ENCODE measurements at regions not wholly inside any gene's neighbourhood (a gene's known extent, or its start where the extent isn't known, plus 50 kb on each side); places are given as distances from the start of the nearest gene placed in this dataset.

DNA sequence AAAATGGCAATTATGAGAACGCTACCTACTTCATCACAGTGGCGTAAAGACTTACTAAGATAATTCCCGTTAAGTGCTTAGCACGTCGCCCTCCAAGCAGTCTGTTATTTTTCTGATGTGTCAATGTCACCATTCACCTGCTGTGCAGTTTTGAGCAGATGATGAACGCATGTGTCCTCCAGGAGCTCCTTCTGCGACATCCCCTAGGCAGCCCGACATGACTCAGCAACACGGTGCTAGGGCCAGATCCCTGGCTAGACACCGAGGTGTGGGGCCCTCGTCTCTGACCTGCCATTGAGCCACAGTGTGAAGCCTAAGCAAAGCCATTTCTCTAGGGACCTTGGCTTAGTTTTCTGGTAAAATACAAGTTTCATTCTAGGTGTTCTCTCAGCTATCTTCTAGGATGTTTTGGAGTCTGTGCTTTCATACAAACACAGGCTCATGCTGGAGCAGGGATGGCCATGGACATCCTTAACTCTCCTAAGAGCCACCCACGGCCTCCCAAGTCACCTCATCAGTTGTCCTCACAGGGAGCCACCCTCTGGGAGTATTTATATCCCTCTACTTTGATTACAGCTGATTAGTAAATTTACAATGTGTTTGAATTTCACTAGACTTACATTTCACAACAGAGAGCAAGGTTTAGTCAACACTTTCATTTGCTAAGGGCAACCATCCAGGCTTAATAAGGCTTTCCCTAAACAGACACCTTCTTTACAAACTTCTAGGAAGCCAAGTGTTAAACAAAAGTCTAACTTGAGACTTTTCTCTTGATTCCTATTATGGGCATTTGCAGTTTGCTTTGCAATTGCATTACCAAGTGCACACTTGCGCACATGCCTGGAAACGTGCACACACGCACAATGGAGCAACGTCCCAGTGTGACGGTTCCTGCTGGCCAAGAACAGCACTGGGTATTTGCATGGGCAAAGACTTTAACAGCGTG lies 376.8 kb upstream of the ID2 start:
- H3K36me3 ChIP-seq (ENCODE audit: low read depth), result no peaks in the 10 kb centered on the region
- no peaks in the 10 kb centered on the region for H3K9me3 ChIP-seq
- H3K4me3 ChIP-seq, result no peak overlapping the region
- ATAC-seq, result no peak
- no peak for DNase-seq
- intact Hi-C loops (cut with DNase I, micrococcal nuclease), result no loop called here
- H3K4me1 ChIP-seq (ENCODE audit: low read depth), result peaks cover 4% of the 10 kb centered on the region
- TF ChIP-seq, protein P1, sequence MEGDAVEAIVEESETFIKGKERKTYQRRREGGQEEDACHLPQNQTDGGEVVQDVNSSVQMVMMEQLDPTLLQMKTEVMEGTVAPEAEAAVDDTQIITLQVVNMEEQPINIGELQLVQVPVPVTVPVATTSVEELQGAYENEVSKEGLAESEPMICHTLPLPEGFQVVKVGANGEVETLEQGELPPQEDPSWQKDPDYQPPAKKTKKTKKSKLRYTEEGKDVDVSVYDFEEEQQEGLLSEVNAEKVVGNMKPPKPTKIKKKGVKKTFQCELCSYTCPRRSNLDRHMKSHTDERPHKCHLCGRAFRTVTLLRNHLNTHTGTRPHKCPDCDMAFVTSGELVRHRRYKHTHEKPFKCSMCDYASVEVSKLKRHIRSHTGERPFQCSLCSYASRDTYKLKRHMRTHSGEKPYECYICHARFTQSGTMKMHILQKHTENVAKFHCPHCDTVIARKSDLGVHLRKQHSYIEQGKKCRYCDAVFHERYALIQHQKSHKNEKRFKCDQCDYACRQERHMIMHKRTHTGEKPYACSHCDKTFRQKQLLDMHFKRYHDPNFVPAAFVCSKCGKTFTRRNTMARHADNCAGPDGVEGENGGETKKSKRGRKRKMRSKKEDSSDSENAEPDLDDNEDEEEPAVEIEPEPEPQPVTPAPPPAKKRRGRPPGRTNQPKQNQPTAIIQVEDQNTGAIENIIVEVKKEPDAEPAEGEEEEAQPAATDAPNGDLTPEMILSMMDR (IDR thresholded peaks at IDR 0.05), result no peak

DNA sequence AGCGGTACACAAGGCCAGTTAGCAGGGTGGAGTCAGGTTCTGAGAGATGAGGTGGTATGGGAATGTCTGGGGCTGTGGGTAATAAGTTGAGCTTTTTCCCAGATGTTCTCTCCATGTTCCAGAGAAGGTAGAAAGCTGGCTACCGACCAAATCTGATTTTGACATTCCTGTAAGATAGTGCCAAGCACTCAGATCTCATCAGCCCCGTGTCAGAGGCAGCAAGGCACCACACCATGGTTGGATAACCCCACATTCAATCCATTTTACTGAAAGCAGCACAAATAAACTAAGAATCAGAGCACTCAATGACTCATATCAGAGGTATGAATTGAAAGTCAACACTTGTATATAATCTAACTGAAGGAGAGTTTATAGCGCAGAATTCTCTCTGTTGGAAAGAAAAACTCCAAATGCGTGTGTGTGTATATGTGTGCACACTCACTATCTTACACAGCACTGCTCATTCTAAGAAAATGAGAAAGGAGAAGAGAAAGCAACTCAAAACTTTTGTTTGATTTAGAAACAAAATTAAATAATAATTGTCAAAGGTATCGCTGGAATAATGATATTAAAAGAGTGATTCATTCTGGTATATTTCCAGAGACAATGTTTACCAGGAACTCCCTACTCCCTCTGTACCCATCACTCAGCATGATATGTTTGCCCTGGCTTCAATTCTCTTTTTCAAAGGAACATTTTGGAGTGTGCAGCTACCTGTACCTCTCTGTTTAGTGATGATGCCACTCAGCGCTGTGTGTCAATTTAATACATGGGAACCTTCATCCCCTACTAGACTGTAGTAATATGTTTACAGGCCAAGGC lies 375.1 kb upstream of the ID2 start:
- Histone ChIP-seq H3K4me3 (no peak overlapping the region), H3K4me1 (ENCODE audit: low read depth) (peaks cover 4% of the 10 kb centered on the region), H3K9me3 (no peaks in the 10 kb centered on the region), H3K36me3 (ENCODE audit: low read depth) (no peaks in the 10 kb centered on the region)
- no peak for DNase-seq
- TF ChIP-seq, protein P1 (IDR thresholded peaks at IDR 0.05), result no peak
- intact Hi-C loops (cut with DNase I, micrococcal nuclease), result no loop called here
- ATAC-seq, result no peak

DNA sequence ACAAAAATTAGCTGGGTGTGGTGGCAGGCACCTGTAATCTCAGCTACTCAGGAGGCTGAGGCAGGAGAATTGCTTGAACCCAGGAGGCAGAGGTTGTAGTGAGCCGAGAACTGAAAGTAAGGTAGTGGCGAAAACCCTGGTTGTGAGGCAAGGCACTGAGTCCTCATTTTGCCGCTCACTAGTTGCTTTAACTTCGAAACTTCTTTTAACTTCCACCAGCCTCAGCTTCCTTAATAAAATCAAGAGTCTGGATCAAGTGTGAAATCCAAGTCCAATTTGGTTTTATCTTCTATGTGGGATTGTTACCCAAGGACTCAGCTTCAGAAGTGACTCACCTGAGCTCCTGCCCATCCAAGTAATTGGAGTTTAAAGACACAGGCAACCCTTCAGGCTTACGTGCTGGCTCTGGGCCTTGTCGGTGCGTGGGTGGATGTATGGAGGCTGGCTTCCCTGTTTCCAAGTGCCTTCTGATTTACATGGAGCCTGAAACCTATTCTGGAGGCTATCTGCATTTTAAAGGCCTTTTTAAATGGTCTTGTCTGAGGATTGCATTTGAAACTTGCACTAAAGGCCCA lies 374.2 kb upstream of the ID2 start:
- TF ChIP-seq, protein P1 (IDR thresholded peaks at IDR 0.05), result no peak
- Histone ChIP-seq H3K9me3 (no peaks in the 10 kb centered on the region), H3K36me3 (ENCODE audit: low read depth) (no peaks in the 10 kb centered on the region), H3K4me1 (ENCODE audit: low read depth) (peaks cover 3% of the 10 kb centered on the region), H3K4me3 (no peak overlapping the region)
- ATAC-seq (no peak), DNase-seq (no peak)
- intact Hi-C loops (cut with DNase I, micrococcal nuclease), result no loop called here

DNA sequence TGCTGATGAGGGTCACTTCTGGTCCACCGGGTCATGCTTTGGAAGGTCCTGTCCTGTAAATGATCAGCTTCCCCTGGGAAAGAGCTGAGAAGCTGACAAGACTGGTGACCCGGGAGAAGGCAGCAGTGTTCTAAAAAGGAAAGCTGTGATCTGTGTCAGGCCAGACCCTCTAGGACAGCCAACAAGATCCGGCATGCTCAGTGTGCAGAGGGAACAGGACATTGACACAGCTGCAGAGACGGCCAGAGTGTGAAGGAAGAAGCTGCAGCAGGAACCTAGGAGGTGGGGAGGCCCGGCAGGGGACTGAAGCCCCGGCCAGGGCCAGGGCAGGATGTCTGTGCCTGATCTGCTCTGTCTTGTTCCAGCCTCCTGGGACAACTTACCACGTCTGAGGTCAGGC lies 372.7 kb upstream of the ID2 start:
- ATAC-seq, result no peak
- no peak overlapping the region for H3K4me3 ChIP-seq
- TF ChIP-seq, protein P1 (IDR thresholded peaks at IDR 0.05), result no peak
- intact Hi-C loops (cut with DNase I, micrococcal nuclease), result no loop called here
- H3K9me3 ChIP-seq, result no peaks in the 10 kb centered on the region
- peaks cover 10% of the 10 kb centered on the region for H3K4me1 ChIP-seq (ENCODE audit: low read depth)
- H3K36me3 ChIP-seq (ENCODE audit: low read depth), result no peaks in the 10 kb centered on the region
- DNase-seq, result no peak

DNA sequence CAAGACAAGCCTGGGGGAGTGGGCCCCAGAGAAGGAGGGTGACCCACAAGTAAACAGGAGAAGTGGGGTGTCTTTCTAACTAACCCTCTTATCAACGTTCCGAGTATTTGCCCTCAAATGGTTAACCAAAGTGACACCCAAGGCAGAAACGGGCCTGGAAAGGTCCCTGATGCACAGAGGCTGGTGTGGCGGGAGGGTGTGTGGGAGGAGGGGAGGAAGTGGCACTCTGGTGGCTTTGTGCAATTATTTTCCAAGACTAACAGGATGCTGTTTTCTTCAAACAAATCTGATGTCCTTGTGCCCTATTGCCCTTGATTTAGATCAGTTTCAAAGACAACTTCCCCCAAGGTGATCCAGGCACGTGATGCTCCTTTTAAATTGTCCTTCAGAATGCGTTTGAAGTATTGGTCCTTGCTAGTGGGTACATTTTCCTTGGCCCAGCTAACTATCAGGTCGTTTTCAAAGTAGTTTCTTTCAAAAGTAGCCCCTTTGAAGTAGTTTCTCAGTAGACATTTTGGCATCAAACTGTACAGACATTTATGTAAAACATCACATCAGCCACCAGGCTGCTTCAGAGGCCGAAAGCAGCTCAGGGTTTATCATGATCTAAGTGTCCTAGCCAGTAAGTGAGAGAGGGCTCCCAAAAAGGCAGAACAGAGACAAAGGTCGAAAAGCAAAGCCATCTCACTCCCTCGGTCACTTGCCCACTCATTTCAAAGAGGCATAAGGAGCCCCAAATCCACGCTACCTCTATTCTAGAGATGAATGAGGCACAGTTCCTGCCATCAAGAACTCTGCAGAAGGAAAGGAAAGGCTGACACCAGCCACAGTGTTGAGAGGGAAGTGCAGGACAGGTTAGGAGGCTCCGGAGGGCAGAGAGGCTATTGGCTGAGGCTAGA lies 371.1 kb upstream of the ID2 start:
- TF ChIP-seq, protein P1 (IDR thresholded peaks at IDR 0.05), result no peak
- intact Hi-C loops (cut with DNase I, micrococcal nuclease), result no loop called here
- no peak overlapping the region for H3K4me3 ChIP-seq
- peaks cover 10% of the 10 kb centered on the region for H3K4me1 ChIP-seq (ENCODE audit: low read depth)
- no peaks in the 10 kb centered on the region for H3K9me3 ChIP-seq
- H3K36me3 ChIP-seq (ENCODE audit: low read depth), result no peaks in the 10 kb centered on the region
- DNase-seq (no peak), ATAC-seq (peak; percentile 16)

Data from mucosa of descending colon (tissue), 3 donors.